GM12878 (cell line): ENCODE measurements at regions not wholly inside any gene's neighbourhood (a gene's known extent, or its start where the extent isn't known, plus 50 kb on each side); places are given as distances from the start of the nearest gene placed in this dataset.

ENCODE experiments used
- BHLHE40 ChIP-seq, 2 experiments: fragments of 450-650 bp in 1 of 2; IDR thresholded peaks; 2 replicates each; pipeline ENCODE4 v1.6.1; 2011 to 2017; ENCODE audit warnings: low read depth in 2 of 2, borderline replicate concordance in 1 of 2, improper control_type of control experiment in 1 of 2, low read length in 1 of 2, mild to moderate bottlenecking in 1 of 2
- CBX5 ChIP-seq: sonication (generic); IDR thresholded peaks from 2 replicates; pipeline ENCODE4 v1.6.1; 2016; ENCODE audit warnings: low read depth, moderate library complexity, mild to moderate bottlenecking, inconsistent platforms
- CTCF ChIP-seq, 3 experiments: IDR thresholded peaks in 2 of 3; conservative IDR thresholded peaks in 1 of 3; 2 replicates each; pipeline ENCODE4 v1.5.1; 2011; ENCODE audit warnings: low read depth in 3 of 3, low read length in 3 of 3, mild to moderate bottlenecking in 3 of 3, control low read depth in 2 of 3, moderate library complexity in 2 of 3, inconsistent platforms in 1 of 3, mixed read lengths in 1 of 3; ENCODE audit not compliant: control insufficient read depth in 2 of 3, insufficient read depth in 1 of 3; ENCODE audit errors: extremely low read depth in 1 of 3
- ELK1 ChIP-seq: IDR thresholded peaks from 2 replicates; pipeline ENCODE4 v1.6.1; 2012; ENCODE audit warnings: low read depth, low read length, improper control_type of control experiment
- EP300 ChIP-seq, 2 experiments: fragments of 150-350 bp in 1 of 2; IDR thresholded peaks; 2 replicates each; pipeline ENCODE4 v1.6.1; 2011 to 2012; ENCODE audit warnings: low read depth in 2 of 2, low read length in 2 of 2, borderline replicate concordance in 1 of 2, improper control_type of control experiment in 1 of 2, inconsistent platforms in 1 of 2; ENCODE audit not compliant: control insufficient read depth in 1 of 2
- JUNB ChIP-seq: IDR thresholded peaks from 2 replicates; pipeline ENCODE4 v1.6.1; 2016; ENCODE audit warnings: antibody characterized with exemption, mild to moderate bottlenecking
- MXI1 ChIP-seq: fragments of 150-350 bp; IDR thresholded peaks from 2 replicates; pipeline ENCODE4 v1.6.1; 2011; ENCODE audit warnings: low read depth, mild to moderate bottlenecking, inconsistent platforms, low read length, improper control_type of control experiment
- NR2F1 ChIP-seq: fragments of 450-650 bp; conservative IDR thresholded peaks from 2 replicates; pipeline ENCODE4 v1.6.1; 2017; ENCODE audit warnings: mild to moderate bottlenecking
- POLR2AphosphoS5 ChIP-seq: IDR thresholded peaks from 2 replicates; pipeline ENCODE4 v1.6.1; 2011; ENCODE audit warnings: mild to moderate bottlenecking, low read length, inconsistent platforms
- ZNF217 ChIP-seq: fragments of 450-650 bp; IDR thresholded peaks from 2 replicates; pipeline ENCODE4 v1.6.1; 2017; ENCODE audit warnings: antibody characterized with exemption, mild to moderate bottlenecking
- TF ChIP-seq, protein P1 (sequence below): fragments of 450-650 bp; IDR thresholded peaks from 2 replicates; pipeline ENCODE4 v1.6.1; 2017; ENCODE audit warnings: mild to moderate bottlenecking
- TF ChIP-seq, protein P2 (sequence below): IDR thresholded peaks from 2 replicates; pipeline ENCODE4 v1.6.1; 2012; ENCODE audit warnings: low read length, inconsistent platforms

GRCh38 chr11:92409956-92410355, 185.3 kb downstream of the FAT3 start:
- TF ChIP-seq POLR2AphosphoS5 (no peak), CTCF (IDR thresholded peaks at IDR 0.05 in 2 of 3, conservative IDR thresholded peaks at IDR 0.05 in 1 of 3; ENCODE audit: control insufficient read depth in 2 of 3, extremely low read depth in 1 of 3, insufficient read depth in 1 of 3, low read depth in 3 of 3, low read length in 3 of 3) (no peak), JUNB (no peak), MXI1 (no peak), EP300 (IDR thresholded peaks at IDR 0.05; ENCODE audit: borderline replicate concordance in 1 of 2, control insufficient read depth in 1 of 2, low read depth in 2 of 2, low read length in 2 of 2) (no peak), NR2F1 (no peak), ELK1 (no peak), CBX5 (no peak), ZNF217 (no peak), BHLHE40 (IDR thresholded peaks at IDR 0.05; ENCODE audit: borderline replicate concordance in 1 of 2, low read depth in 2 of 2, low read length in 1 of 2) (no peak)
- TF ChIP-seq, protein P1, sequence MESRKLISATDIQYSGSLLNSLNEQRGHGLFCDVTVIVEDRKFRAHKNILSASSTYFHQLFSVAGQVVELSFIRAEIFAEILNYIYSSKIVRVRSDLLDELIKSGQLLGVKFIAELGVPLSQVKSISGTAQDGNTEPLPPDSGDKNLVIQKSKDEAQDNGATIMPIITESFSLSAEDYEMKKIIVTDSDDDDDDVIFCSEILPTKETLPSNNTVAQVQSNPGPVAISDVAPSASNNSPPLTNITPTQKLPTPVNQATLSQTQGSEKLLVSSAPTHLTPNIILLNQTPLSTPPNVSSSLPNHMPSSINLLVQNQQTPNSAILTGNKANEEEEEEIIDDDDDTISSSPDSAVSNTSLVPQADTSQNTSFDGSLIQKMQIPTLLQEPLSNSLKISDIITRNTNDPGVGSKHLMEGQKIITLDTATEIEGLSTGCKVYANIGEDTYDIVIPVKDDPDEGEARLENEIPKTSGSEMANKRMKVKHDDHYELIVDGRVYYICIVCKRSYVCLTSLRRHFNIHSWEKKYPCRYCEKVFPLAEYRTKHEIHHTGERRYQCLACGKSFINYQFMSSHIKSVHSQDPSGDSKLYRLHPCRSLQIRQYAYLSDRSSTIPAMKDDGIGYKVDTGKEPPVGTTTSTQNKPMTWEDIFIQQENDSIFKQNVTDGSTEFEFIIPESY: no peak
- TF ChIP-seq, protein P2, sequence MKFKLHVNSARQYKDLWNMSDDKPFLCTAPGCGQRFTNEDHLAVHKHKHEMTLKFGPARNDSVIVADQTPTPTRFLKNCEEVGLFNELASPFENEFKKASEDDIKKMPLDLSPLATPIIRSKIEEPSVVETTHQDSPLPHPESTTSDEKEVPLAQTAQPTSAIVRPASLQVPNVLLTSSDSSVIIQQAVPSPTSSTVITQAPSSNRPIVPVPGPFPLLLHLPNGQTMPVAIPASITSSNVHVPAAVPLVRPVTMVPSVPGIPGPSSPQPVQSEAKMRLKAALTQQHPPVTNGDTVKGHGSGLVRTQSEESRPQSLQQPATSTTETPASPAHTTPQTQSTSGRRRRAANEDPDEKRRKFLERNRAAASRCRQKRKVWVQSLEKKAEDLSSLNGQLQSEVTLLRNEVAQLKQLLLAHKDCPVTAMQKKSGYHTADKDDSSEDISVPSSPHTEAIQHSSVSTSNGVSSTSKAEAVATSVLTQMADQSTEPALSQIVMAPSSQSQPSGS: no peak
